ENCODE measurements at regions not wholly inside any gene's neighbourhood (a gene's known extent, or its start where the extent isn't known, plus 50 kb on each side); places are given as distances from the start of the nearest gene placed in this dataset.
"Not testable (repeated sequence)": the region's sequence is repeated elsewhere in the genome, so short reads cannot be mapped to it uniquely, and the experiment has no call there.

DNA sequence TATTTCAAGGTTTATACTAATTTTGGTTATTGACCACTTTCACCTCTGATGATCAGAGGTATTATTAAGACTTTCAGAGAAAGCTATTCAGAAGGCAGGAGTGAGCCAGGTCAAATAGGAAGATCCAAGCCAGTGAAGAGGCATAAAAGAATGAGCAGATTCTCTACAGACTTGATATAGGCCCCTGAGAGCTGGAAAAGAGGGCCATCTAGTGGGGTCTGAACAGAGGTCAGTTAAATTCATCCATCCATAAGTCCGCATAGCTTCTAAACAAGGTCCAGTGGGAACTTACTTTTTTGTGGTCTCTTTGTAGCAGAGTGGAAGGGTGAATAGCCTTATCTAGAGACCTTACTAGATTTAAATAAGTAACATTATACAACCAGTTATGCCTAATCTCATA, 126.6 kb upstream of the UFM1 start:
- no peak for DNase-seq
- Histone ChIP-seq H3K4me1 (no peaks in the 10 kb centered on the region), H3K36me3 (no peaks in the 10 kb centered on the region), H3K4me3 (no peak overlapping the region), H3K9me3 (no peaks in the 10 kb centered on the region), H3K27me3 (no peaks in the 10 kb centered on the region), H3K27ac (no peak overlapping the region)
- intact Hi-C loops (cut with DNase I; ENCODE audit: low total_unique reads), result no loop called here
- WGBS, 2 donors (ENCODE audit: low coverage in 1 of 2), result 72% methylated on average over 1 of the region's 1 CpG; no CpG with 5 or more reads in 1 of the 2 donors
- in situ Hi-C loops (cut with MboI; ENCODE audit: low pct_ligation_motif_present in 1 of 4, low pct_unique_long_range_greater_than_20kb in 1 of 4, low sequenced_read_pairs in 3 of 4), result no loop called here
- no peak for TF ChIP-seq POLR2A (IDR thresholded peaks at IDR 0.05)
- no peak for TF ChIP-seq EP300 (IDR thresholded peaks at IDR 0.05; ENCODE audit: low read depth)
- no peak for TF ChIP-seq POLR2AphosphoS5 (IDR thresholded peaks at IDR 0.05)
- TF ChIP-seq, protein P1, sequence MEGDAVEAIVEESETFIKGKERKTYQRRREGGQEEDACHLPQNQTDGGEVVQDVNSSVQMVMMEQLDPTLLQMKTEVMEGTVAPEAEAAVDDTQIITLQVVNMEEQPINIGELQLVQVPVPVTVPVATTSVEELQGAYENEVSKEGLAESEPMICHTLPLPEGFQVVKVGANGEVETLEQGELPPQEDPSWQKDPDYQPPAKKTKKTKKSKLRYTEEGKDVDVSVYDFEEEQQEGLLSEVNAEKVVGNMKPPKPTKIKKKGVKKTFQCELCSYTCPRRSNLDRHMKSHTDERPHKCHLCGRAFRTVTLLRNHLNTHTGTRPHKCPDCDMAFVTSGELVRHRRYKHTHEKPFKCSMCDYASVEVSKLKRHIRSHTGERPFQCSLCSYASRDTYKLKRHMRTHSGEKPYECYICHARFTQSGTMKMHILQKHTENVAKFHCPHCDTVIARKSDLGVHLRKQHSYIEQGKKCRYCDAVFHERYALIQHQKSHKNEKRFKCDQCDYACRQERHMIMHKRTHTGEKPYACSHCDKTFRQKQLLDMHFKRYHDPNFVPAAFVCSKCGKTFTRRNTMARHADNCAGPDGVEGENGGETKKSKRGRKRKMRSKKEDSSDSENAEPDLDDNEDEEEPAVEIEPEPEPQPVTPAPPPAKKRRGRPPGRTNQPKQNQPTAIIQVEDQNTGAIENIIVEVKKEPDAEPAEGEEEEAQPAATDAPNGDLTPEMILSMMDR (IDR thresholded peaks at IDR 0.05), result no peak

DNA sequence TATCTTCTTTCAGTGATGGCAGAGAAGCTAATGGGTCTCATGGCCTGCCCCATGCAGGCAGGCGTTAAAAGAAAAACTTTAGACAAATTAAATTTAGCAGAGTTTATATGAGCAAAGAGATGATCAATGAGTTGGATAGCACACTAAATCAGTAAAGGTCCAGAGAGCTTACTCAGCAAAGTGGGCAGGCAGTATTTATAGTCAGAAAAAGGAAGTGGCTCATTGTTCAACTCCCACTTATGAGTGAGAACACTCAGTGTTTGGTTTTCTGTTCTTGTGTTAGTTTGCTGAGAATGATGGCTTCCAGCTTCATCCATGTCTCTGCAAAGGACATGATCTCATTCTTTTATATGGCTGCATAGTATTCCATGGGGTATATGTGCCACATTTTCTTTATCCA, 128.5 kb upstream of the UFM1 start:
- H3K4me3 ChIP-seq; in situ Hi-C loops (cut with MboI; ENCODE audit: low pct_ligation_motif_present in 1 of 4, low pct_unique_long_range_greater_than_20kb in 1 of 4, low sequenced_read_pairs in 3 of 4); H3K36me3 ChIP-seq; DNase-seq; H3K9me3 ChIP-seq; H3K27ac ChIP-seq; H3K27me3 ChIP-seq; intact Hi-C loops (cut with DNase I; ENCODE audit: low total_unique reads); H3K4me1 ChIP-seq: not testable (repeated sequence)
- WGBS, 2 donors (ENCODE audit: low coverage in 1 of 2), result 88 to 89% methylated on average over 1 of the region's 1 CpG

DNA sequence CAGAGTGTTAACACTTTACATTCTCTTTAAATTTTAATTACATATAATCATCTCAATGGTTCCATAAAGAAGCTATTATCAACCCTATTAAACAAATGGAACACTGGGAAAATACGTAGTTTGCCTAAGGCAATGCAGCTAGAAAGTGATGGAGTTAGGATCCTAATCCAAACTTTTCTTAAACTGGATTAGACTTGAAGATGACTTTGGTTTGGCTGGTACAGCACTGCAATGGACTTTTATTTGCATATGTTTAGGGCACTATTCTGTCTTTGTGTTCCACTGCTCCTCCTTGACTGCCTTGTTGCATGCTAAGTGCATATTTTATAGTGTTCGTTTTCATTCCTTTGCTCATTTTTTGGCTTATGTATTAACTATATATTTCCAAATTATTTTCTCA, 133.5 kb upstream of the UFM1 start:
- in situ Hi-C loops (cut with MboI; ENCODE audit: low pct_ligation_motif_present in 1 of 4, low pct_unique_long_range_greater_than_20kb in 1 of 4, low sequenced_read_pairs in 3 of 4), result no loop called here
- Histone ChIP-seq H3K27me3 (no peaks in the 10 kb centered on the region), H3K36me3 (no peaks in the 10 kb centered on the region), H3K9me3 (no peaks in the 10 kb centered on the region), H3K27ac (no peak overlapping the region), H3K4me3 (no peak overlapping the region), H3K4me1 (no peaks in the 10 kb centered on the region)
- WGBS, 2 donors (ENCODE audit: low coverage in 1 of 2), result 80 to 89% methylated on average over 2 of the region's 2 CpGs
- intact Hi-C loops (cut with DNase I; ENCODE audit: low total_unique reads), result no loop called here
- no peak for TF ChIP-seq EP300 (IDR thresholded peaks at IDR 0.05; ENCODE audit: low read depth)
- TF ChIP-seq, protein P1 (IDR thresholded peaks at IDR 0.05), result no peak
- TF ChIP-seq POLR2A (IDR thresholded peaks at IDR 0.05), result no peak
- TF ChIP-seq POLR2AphosphoS5 (IDR thresholded peaks at IDR 0.05), result no peak
- DNase-seq, result no peak

DNA sequence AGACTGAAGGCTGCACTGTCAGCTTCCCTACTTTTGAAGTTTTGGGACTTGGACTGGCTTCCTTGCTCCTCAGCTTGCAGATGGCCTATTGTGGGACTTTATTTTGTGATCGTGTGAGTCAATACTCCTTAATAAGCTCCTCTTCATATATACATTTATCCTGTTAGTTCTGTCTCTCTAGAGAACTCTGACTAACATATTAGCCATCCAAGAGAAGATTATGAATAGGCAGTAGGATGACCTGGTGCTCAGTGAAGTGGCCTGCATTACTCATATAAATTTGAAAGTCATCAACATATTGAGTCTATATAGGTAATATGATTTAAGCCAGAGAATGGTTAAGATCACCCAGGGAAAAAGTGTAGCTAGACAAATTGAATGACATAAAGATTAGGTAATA, 136.3 kb upstream of the UFM1 start:
- no peak for DNase-seq
- Histone ChIP-seq H3K27me3 (no peaks in the 10 kb centered on the region), H3K4me3 (no peak overlapping the region), H3K27ac (no peak overlapping the region), H3K9me3 (no peaks in the 10 kb centered on the region), H3K4me1 (no peaks in the 10 kb centered on the region), H3K36me3 (no peaks in the 10 kb centered on the region)
- intact Hi-C loops (cut with DNase I; ENCODE audit: low total_unique reads), result no loop called here
- in situ Hi-C loops (cut with MboI; ENCODE audit: low pct_ligation_motif_present in 1 of 4, low pct_unique_long_range_greater_than_20kb in 1 of 4, low sequenced_read_pairs in 3 of 4), result no loop called here
- 86% methylated on average over 1 of the region's 1 CpG; no CpG with 5 or more reads in 1 of the 2 donors for WGBS, 2 donors (ENCODE audit: low coverage in 1 of 2)
- no peak for TF ChIP-seq POLR2AphosphoS5 (IDR thresholded peaks at IDR 0.05)

DNA sequence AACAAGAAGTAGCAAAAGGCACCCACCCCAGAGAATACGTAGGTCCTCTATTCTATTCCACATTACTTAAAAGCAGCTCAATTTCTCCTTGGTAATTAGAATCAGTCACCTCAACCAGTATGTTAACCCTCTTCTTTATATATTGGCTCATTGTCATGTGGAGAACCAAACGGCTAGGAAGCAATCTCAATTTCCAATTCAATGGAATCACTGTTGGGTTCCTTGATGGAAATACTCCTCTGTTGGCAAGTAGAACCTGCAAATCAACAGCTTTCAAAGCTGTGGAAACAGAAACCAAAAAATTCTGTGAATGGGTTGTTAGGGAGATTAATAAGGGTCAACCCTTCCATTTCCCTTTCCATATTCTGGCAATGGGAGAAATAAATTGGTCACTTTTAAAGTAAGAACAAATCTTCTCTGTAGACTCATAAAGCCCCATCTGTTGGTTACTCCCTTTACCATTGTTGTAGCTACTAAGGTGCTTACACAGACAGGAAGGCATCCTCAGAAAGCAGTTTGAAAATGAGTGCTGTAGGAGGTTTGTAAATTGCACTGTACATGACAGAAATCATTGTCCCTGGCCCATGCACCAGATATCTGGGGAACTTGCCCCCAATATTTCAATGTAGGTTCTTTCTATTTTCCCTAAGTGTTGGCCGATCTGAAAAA, 138.6 kb upstream of the UFM1 start:
- Histone ChIP-seq H3K27me3 (no peaks in the 10 kb centered on the region), H3K4me3 (no peak overlapping the region), H3K4me1 (no peaks in the 10 kb centered on the region), H3K27ac (no peak overlapping the region), H3K9me3 (no peaks in the 10 kb centered on the region), H3K36me3 (no peaks in the 10 kb centered on the region)
- DNase-seq, result no peak
- intact Hi-C loops (cut with DNase I; ENCODE audit: low total_unique reads), result no loop called here
- in situ Hi-C loops (cut with MboI; ENCODE audit: low pct_ligation_motif_present in 1 of 4, low pct_unique_long_range_greater_than_20kb in 1 of 4, low sequenced_read_pairs in 3 of 4), result no loop called here
- WGBS, 2 donors (ENCODE audit: low coverage in 1 of 2), result 47 to 89% methylated on average over 3 of the region's 3 CpGs
- TF ChIP-seq EP300 (IDR thresholded peaks at IDR 0.05; ENCODE audit: low read depth) (no peak), POLR2A (IDR thresholded peaks at IDR 0.05) (no peak), POLR2AphosphoS5 (IDR thresholded peaks at IDR 0.05) (no peak)
- TF ChIP-seq, protein P1 (IDR thresholded peaks at IDR 0.05), result no peak

All from transverse colon (tissue), 4 donors.